LNCaP clone FGC (cell line): ENCODE measurements at regions not wholly inside any gene's neighbourhood (a gene's known extent, or its start where the extent isn't known, plus 50 kb on each side); places are given as distances from the start of the nearest gene placed in this dataset.

Experiments used
- DNase-seq: peaks from one replicate; pipeline ENCODE4 v3.0.0-alpha.2; 2011; ENCODE audit warnings: low read depth
- H3K4me3 ChIP-seq: 2 replicates; pipeline ENCODE4 v1.5.1; 2011; ENCODE audit warnings: mild to moderate bottlenecking, low read depth, low read length, control low read depth
- TF ChIP-seq, protein P1 (sequence below): IDR thresholded peaks from 2 replicates; pipeline ENCODE4 v1.5.1; 2012; ENCODE audit warnings: mild to moderate bottlenecking; ENCODE audit not compliant: control insufficient read depth, insufficient read depth; ENCODE audit errors: extremely low read depth

DNA sequence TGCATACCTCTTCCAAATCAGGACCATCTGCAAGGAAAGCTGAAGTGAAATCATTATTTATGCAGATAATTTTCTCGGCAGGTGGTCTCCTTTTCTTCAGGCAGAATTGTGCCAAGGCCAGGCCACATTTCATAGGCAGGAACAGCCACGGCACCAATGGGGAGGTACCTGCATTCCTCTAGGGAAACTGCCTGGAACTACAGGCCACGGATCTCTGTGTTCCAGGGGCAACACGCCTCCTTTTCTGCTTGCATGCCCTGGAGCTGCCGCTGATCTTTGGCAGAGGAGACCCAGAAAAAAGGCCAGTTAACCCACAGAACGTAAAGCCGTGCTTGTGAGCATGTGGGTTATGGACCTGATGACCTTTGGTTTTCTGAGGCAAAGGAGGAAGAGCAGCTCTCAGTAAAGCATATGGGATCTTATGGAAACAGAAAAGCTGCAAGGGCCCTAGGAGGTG is 111.2 kb upstream of the KIAA1217 start:
- H3K4me3 ChIP-seq = no peak overlapping the region
- TF ChIP-seq, protein P1, sequence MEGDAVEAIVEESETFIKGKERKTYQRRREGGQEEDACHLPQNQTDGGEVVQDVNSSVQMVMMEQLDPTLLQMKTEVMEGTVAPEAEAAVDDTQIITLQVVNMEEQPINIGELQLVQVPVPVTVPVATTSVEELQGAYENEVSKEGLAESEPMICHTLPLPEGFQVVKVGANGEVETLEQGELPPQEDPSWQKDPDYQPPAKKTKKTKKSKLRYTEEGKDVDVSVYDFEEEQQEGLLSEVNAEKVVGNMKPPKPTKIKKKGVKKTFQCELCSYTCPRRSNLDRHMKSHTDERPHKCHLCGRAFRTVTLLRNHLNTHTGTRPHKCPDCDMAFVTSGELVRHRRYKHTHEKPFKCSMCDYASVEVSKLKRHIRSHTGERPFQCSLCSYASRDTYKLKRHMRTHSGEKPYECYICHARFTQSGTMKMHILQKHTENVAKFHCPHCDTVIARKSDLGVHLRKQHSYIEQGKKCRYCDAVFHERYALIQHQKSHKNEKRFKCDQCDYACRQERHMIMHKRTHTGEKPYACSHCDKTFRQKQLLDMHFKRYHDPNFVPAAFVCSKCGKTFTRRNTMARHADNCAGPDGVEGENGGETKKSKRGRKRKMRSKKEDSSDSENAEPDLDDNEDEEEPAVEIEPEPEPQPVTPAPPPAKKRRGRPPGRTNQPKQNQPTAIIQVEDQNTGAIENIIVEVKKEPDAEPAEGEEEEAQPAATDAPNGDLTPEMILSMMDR = no peak
- DNase-seq = no peak

DNA sequence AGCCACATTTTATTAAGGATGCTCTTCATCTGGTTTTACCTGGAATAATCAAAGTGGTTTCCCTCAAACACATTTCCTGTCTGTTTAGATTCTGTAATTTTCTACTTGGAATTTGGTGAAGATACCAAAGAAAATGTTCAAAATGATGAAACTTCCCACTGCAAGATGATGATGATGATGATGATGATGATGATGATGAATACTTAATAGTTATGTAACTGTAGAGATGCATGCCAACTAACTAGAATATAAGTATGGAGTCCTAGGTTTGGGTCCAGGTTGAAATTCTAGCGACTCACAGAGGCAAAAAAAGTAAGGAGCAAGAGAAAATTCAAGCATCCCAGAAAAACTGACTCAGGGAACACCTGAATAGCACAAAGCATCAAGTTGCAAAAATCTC is 104.0 kb upstream of the KIAA1217 start:
- DNase-seq = no peak
- TF ChIP-seq, protein P1 = no peak
- H3K4me3 ChIP-seq = no peak overlapping the region

DNA sequence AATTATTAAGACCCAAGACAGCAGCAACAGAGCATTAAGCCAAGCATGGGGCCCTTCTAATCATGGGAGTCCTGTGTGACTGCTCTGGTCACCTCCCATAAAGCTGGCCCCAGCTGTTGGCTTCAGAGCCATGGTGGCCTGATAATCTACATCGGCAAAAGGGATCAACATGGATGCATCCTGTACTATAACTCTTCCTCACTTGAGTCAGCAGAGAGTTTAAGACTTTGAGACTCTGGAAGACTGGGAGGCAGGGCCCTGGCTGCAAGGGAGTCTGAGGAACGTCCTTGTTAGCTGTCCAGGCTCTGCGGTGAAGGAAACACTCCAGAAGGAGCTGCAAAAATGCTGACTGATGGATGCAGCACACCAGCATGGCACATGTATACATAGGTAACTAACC is 95.0 kb upstream of the KIAA1217 start:
- H3K4me3 ChIP-seq = no peak overlapping the region
- DNase-seq = no peak
- TF ChIP-seq, protein P1 = no peak

DNA sequence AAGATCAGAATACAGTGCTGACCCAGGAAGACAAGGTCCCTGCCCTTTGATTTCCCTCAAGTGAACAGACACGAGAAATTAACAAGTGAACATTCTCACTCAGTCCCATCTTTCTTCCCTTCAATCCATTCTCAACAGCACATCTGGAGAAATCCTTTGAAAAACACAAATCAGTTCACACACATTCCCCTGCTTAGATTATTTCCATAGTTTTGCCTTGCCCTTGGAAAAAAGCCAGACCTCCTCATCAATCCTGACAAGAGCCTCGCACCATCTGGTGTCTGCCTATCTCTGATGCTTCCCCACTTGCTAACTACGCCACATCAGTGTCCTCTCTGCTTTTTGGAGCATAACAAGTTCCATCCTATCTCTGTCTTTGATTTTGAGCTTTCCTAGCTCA is 94.4 kb upstream of the KIAA1217 start:
- TF ChIP-seq, protein P1 = no peak
- H3K4me3 ChIP-seq = no peak overlapping the region
- DNase-seq = no peak

DNA sequence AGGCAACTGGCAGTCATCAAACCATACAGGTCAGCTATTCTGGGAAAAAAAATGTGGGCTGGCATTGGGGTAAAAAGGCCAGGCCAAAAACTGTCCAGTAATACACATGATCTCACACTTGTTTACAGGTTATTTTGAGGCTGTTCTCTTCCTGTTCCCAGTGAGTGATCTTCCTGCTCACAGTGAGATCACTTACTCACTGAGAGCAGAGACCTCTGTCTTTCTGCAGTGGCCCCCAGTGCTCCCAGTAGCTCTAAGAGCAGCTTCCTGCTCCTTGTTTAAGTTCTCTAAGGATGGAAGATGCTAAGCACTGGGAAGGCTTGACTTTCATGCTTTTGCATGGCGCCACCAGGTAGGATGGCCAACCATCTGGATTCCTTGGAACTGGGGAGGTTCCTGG is 93.5 kb upstream of the KIAA1217 start:
- H3K4me3 ChIP-seq = no peak overlapping the region
- TF ChIP-seq, protein P1 = no peak
- no peak for DNase-seq

DNA sequence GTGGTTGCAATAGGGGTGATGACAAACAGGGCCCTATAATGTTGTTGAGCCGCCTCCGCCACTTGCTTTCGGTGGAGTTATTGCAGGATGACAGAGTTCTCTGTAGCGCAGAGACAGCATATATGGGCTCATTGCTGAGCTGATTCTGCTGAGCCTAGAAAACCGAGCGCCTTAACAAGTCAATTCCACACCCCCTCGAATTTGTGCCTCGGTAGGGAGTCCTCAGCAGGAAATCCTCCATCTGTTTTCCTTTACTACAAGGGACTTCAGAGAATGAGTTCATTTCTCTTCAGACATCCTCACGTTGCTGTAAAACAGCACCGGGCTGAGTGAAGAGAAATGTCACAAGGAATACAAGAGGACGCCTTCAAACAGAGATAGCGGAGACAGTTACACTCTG is 90.7 kb upstream of the KIAA1217 start:
- no peak for DNase-seq
- TF ChIP-seq, protein P1 = no peak
- no peak overlapping the region for H3K4me3 ChIP-seq

DNA sequence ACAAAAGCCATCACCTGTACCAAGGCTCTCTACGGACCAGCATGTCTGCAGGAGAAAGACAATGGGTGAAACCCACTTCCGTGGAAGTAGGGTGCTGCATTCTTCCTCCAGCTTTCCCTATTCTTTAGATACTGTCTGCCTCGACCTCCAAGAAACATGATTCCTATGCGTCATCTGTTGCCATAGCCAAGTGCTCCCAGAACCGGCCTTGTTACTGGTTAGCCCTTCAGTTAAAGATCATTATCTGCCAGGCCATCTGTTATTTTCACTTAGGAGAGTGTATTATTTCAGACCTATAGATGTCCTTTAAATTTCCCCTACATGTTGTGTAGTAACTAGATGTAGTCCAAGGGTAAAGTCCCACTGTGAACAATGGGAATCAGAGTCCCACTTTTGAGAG is 89.0 kb upstream of the KIAA1217 start:
- TF ChIP-seq, protein P1 = no peak
- H3K4me3 ChIP-seq = no peak overlapping the region
- DNase-seq = no peak
